Endothelial cell (in vitro differentiated cells): ENCODE measurements at regions not wholly inside any gene's neighbourhood (a gene's known extent, or its start where the extent isn't known, plus 50 kb on each side); places are given as distances from the start of the nearest gene placed in this dataset.

Experiments used
- DNase-seq: peaks from one replicate; pipeline ENCODE4 v3.0.0; 2021; ENCODE audit warnings: low spot score
- H3K27ac Mint-ChIP-seq: one replicate; pipeline ENCODE4 v1.8.0; 2021; ENCODE audit warnings: mixed read lengths, inconsistent platforms; ENCODE audit not compliant: unreplicated experiment
- H3K27me3 Mint-ChIP-seq: one replicate; pipeline ENCODE4 v1.8.0; 2021; ENCODE audit warnings: mild to moderate bottlenecking, moderate library complexity, mixed read lengths, inconsistent platforms; ENCODE audit not compliant: unreplicated experiment
- H3K36me3 Mint-ChIP-seq: one replicate; pipeline ENCODE4 v1.8.0; 2021; ENCODE audit warnings: mild to moderate bottlenecking, low read depth, mixed read lengths, inconsistent platforms; ENCODE audit not compliant: unreplicated experiment
- H3K4me1 Mint-ChIP-seq: one replicate; pipeline ENCODE4 v1.8.0; 2021; ENCODE audit warnings: mild to moderate bottlenecking, mixed read lengths, inconsistent platforms; ENCODE audit not compliant: unreplicated experiment
- H3K4me3 Mint-ChIP-seq: one replicate; pipeline ENCODE4 v1.8.0; 2021; ENCODE audit warnings: mild to moderate bottlenecking, mixed read lengths, inconsistent platforms; ENCODE audit not compliant: unreplicated experiment
- H3K9me3 Mint-ChIP-seq: one replicate; pipeline ENCODE4 v1.8.0; 2021; ENCODE audit warnings: mixed read lengths, inconsistent platforms; ENCODE audit not compliant: unreplicated experiment
- CTCF ChIP-seq: fragments of 200-600 bp; sonication (generic); IDR thresholded peaks from one replicate; pipeline ENCODE4 v1.5.0; 2021; ENCODE audit warnings: antibody characterized with exemption; ENCODE audit not compliant: unreplicated experiment

- TF ChIP-seq CTCF = no peak
- Mint-ChIP-seq H3K9me3 (no peaks in the 10 kb centered on the region), H3K27me3 (peaks cover 11% of the 10 kb centered on the region), H3K27ac (peak overlapping the region; percentile 83), H3K4me1 (peaks cover 4% of the 10 kb centered on the region), H3K4me3 (no peak overlapping the region), H3K36me3 (no peaks in the 10 kb centered on the region)
- DNase-seq = no peak
Observed at GRCh38 chr21:41598561-41599431, 90.8 kb upstream of the TMPRSS2 start.

- no peaks in the 10 kb centered on the region for H3K9me3 Mint-ChIP-seq
- no peak for TF ChIP-seq CTCF
- peaks cover 11% of the 10 kb centered on the region for H3K27me3 Mint-ChIP-seq
- no peak for DNase-seq
- H3K4me3 Mint-ChIP-seq = no peak overlapping the region
- H3K27ac Mint-ChIP-seq = no peak overlapping the region
- no peaks in the 10 kb centered on the region for H3K36me3 Mint-ChIP-seq
- peaks cover 4% of the 10 kb centered on the region for H3K4me1 Mint-ChIP-seq
Observed at GRCh38 chr21:41597811-41598231, 89.9 kb upstream of the TMPRSS2 start.

- Mint-ChIP-seq H3K27ac (no peak overlapping the region), H3K4me1 (peaks cover 4% of the 10 kb centered on the region), H3K4me3 (no peak overlapping the region), H3K9me3 (no peaks in the 10 kb centered on the region), H3K27me3 (peaks cover 11% of the 10 kb centered on the region), H3K36me3 (no peaks in the 10 kb centered on the region)
- no peak for TF ChIP-seq CTCF
- DNase-seq = no peak
Observed at GRCh38 chr21:41597227-41597626, 89.3 kb upstream of the TMPRSS2 start.

GRCh38 chr21:41596241-41596925, 88.4 kb upstream of the TMPRSS2 start:
- Mint-ChIP-seq H3K27me3 (peaks cover 9% of the 10 kb centered on the region), H3K4me1 (peaks cover 4% of the 10 kb centered on the region), H3K4me3 (no peak overlapping the region), H3K36me3 (no peaks in the 10 kb centered on the region), H3K9me3 (no peaks in the 10 kb centered on the region), H3K27ac (no peak overlapping the region)
- no peak for DNase-seq
- no peak for TF ChIP-seq CTCF

GRCh38 chr21:41594268-41594667, 86.3 kb upstream of the TMPRSS2 start:
- H3K4me3 Mint-ChIP-seq = no peak overlapping the region
- DNase-seq = no peak
- no peaks in the 10 kb centered on the region for H3K36me3 Mint-ChIP-seq
- H3K4me1 Mint-ChIP-seq = peaks cover 4% of the 10 kb centered on the region
- no peak for TF ChIP-seq CTCF
- H3K27me3 Mint-ChIP-seq = peaks cover 5% of the 10 kb centered on the region
- no peak overlapping the region for H3K27ac Mint-ChIP-seq
- H3K9me3 Mint-ChIP-seq = no peaks in the 10 kb centered on the region
